ENCODE measurements at regions not wholly inside any gene's neighbourhood (a gene's known extent, or its start where the extent isn't known, plus 50 kb on each side); places are given as distances from the start of the nearest gene placed in this dataset.

GRCh38 chr16:86007524-86007923 is 108.6 kb downstream of the IRF8 start:
- intact Hi-C loops (cut with micrococcal nuclease) (no loop called here), dilution Hi-C loops (cut with MboI; ENCODE audit: extremely low pct_ligation_motif_present, low sequenced_read_pairs) (no loop called here)
- Histone ChIP-seq H3K27me3 (ENCODE audit: control insufficient read depth in 2 of 2, insufficient read depth in 2 of 2, low read length in 2 of 2) (peaks cover 1 to 13% of the 10 kb centered on the region in 2 experiments), H4K20me1 (replicated peaks; ENCODE audit: control insufficient read depth, extremely low read depth, insufficient read depth, low read length) (no peaks in the 10 kb centered on the region), H3K4me2 (ENCODE audit: insufficient read depth, low read length) (no peak overlapping the region), H3K4me1 (ENCODE audit: control insufficient read depth, extremely low read depth, insufficient read depth, low read length) (no peaks in the 10 kb centered on the region), H3K4me3 (replicated peaks in 1 of 3; ENCODE audit: insufficient read depth in 1 of 3, low read depth in 1 of 3, low read length in 3 of 3) (no peak overlapping the region), H3K9me1 (replicated peaks; ENCODE audit: control insufficient read depth, extremely low read depth, insufficient read depth, low read length) (no peaks in the 10 kb centered on the region), H3K79me2 (ENCODE audit: control insufficient read depth, insufficient read depth, low read length) (no peaks in the 10 kb centered on the region), H3K9me3 (replicated peaks; ENCODE audit: control insufficient read depth, insufficient read depth, low read length) (no peaks in the 10 kb centered on the region), H3K36me3 (ENCODE audit: control insufficient read depth in 2 of 2, extremely low read depth in 1 of 2, insufficient read depth in 2 of 2, low read length in 2 of 2) (no peaks in the 10 kb centered on the region), H2AFZ (ENCODE audit: low read depth, low read length) (no peak overlapping the region), H3K9ac (replicated peaks; ENCODE audit: extremely low read depth, insufficient read depth, low read length) (no peak overlapping the region), H3K27ac (ENCODE audit: insufficient read depth, low read depth, low read length) (no peak overlapping the region)
- no peak for TF ChIP-seq FOS (IDR thresholded peaks at IDR 0.05; ENCODE audit: borderline replicate concordance, insufficient read depth, low read length)
- BruUV-seq (replicated peaks), result no TSS peak
- no peak for DNase-seq (ENCODE audit: low read depth, low spot score)
- ChIA-PET CTCF (interaction anchor here (13.6 kb wide), 1 partner anchor 187 kb away, joined by 333 read pairs; no protein-coding TSS in a partner anchor), POLR2A (no interaction called here)
- no peak for FAIRE-seq

DNA sequence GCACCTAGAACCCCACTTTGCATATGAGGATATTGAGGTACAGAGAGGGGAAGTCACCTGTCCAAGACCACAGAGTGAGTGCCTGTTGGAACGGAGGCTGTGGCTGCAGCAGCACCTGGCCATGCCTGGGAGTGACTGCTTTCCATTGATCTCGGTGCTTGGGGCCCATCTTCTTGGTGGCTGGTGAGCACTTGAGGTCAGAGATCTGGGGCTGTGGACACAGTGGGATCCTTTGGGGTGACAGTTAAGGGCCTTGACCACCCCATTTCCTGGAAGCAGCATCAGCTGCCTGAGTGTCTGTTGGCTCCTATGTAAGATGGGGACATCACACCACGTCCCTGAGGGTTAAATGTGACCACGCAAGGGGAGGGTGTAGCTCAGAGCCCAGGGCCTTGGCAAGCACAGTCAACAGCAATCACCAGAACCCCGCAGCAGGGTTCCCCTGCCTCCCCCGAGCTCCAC is 111.7 kb downstream of the IRF8 start:
- Histone ChIP-seq H3K4me3 (replicated peaks in 1 of 3; ENCODE audit: insufficient read depth in 1 of 3, low read depth in 1 of 3, low read length in 3 of 3) (no peak overlapping the region), H3K36me3 (ENCODE audit: control insufficient read depth in 2 of 2, extremely low read depth in 1 of 2, insufficient read depth in 2 of 2, low read length in 2 of 2) (no peaks in the 10 kb centered on the region), H3K27ac (ENCODE audit: insufficient read depth, low read depth, low read length) (no peak overlapping the region), H3K4me2 (ENCODE audit: insufficient read depth, low read length) (no peak overlapping the region), H4K20me1 (replicated peaks; ENCODE audit: control insufficient read depth, extremely low read depth, insufficient read depth, low read length) (no peaks in the 10 kb centered on the region), H3K4me1 (ENCODE audit: control insufficient read depth, extremely low read depth, insufficient read depth, low read length) (no peaks in the 10 kb centered on the region), H3K9me3 (replicated peaks; ENCODE audit: control insufficient read depth, insufficient read depth, low read length) (no peaks in the 10 kb centered on the region), H3K9me1 (replicated peaks; ENCODE audit: control insufficient read depth, extremely low read depth, insufficient read depth, low read length) (no peaks in the 10 kb centered on the region), H3K9ac (replicated peaks; ENCODE audit: extremely low read depth, insufficient read depth, low read length) (no peak overlapping the region), H3K79me2 (ENCODE audit: control insufficient read depth, insufficient read depth, low read length) (no peaks in the 10 kb centered on the region), H2AFZ (ENCODE audit: low read depth, low read length) (no peak overlapping the region), H3K27me3 (ENCODE audit: control insufficient read depth in 2 of 2, insufficient read depth in 2 of 2, low read length in 2 of 2) (peaks cover 0 to 13% of the 10 kb centered on the region in 2 experiments)
- POLR2A ChIA-PET, result no interaction called here
- DNase-seq (ENCODE audit: low read depth, low spot score), result no peak
- BruUV-seq (replicated peaks), result no TSS peak
- intact Hi-C loops (cut with micrococcal nuclease) (no loop called here), dilution Hi-C loops (cut with MboI; ENCODE audit: extremely low pct_ligation_motif_present, low sequenced_read_pairs) (no loop called here)
- FAIRE-seq, result no peak
- CTCF ChIA-PET, result interaction anchor here (1.0 to 13.6 kb wide), 3 partner anchors 24 to 194 kb away, joined by 3 to 333 read pairs (median 4); no protein-coding TSS in a partner anchor
- TF ChIP-seq, protein P1, sequence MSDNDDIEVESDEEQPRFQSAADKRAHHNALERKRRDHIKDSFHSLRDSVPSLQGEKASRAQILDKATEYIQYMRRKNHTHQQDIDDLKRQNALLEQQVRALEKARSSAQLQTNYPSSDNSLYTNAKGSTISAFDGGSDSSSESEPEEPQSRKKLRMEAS (IDR thresholded peaks at IDR 0.05; ENCODE audit: insufficient read depth, insufficient read length), result no peak
- no peak for TF ChIP-seq GATA2 (IDR thresholded peaks at IDR 0.05; ENCODE audit: insufficient read depth, insufficient read length, low read depth, low read length)
- TF ChIP-seq, protein P2, sequence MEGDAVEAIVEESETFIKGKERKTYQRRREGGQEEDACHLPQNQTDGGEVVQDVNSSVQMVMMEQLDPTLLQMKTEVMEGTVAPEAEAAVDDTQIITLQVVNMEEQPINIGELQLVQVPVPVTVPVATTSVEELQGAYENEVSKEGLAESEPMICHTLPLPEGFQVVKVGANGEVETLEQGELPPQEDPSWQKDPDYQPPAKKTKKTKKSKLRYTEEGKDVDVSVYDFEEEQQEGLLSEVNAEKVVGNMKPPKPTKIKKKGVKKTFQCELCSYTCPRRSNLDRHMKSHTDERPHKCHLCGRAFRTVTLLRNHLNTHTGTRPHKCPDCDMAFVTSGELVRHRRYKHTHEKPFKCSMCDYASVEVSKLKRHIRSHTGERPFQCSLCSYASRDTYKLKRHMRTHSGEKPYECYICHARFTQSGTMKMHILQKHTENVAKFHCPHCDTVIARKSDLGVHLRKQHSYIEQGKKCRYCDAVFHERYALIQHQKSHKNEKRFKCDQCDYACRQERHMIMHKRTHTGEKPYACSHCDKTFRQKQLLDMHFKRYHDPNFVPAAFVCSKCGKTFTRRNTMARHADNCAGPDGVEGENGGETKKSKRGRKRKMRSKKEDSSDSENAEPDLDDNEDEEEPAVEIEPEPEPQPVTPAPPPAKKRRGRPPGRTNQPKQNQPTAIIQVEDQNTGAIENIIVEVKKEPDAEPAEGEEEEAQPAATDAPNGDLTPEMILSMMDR (IDR thresholded peaks at IDR 0.05; ENCODE audit: extremely low read depth in 1 of 2, insufficient read depth in 1 of 2, low read depth in 1 of 2, low read length in 2 of 2), result no peak

Measured in endothelial cell of umbilical vein (primary cell).